SHP77 treated with DMSO at 0.1 percent for 48 hours (cell line): ENCODE measurements at regions not wholly inside any gene's neighbourhood (a gene's known extent, or its start where the extent isn't known, plus 50 kb on each side); places are given as distances from the start of the nearest gene placed in this dataset.

Experiments used
- DNase-seq: peaks from one replicate; lab custom pipeline; 2025; lab: John Stamatoyannopoulos, UW

DNA sequence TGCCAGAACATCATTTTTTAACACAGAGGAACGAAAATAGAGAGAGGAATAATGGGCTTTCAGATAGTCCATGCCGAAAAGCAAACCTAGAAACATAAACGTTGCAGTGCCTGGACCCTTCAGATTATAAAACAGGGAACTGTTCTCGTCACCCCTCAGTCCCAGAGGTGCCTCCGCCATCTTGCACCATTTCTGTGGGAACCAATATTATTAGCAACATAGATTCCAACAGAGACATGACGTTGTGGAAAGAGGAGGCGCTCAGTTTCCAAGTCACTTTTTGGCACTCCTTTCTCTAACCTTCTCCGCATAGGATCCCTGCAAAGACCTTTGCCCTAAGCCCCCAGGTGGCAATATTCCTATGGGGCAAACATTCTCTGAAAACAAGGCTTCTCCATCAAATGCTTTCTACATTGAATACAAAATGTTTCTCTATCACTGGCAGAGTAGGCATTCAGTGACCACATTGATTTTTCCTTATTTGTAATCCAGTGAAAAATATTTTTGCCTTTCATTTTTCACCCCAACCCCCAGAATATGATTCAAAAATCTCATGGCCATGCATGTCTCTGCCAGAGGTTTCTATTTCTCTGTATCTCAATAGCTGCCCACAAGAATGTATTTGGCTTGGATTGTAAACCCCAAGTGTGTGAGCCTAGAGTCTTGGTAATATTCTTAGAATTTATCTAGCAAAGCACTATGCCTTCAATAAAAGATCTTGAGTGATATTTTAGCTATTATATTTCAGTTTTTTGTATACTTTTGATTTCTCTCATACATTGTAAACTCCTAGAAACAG, 500.8 kb upstream of the WWC1 start:
- no peak for DNase-seq

DNA sequence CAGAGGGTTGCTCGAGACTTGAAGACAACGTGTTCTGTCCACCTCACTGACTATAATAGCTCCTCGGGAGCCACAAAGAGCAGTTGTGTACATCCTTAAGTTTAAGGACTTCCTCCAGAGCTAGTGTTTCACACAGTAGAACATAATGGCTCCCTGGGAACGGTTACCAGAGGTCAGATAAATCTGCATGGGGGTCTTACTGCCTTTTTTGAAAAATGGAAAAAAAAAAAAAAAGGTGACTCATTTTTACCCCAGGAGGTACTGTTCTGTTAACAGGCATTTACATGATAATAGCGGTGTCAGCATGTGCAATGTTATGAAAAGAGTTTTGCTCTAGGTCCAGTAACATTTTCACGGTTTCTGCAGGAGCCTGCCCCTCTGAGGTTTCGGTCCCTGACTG, 498.9 kb upstream of the WWC1 start:
- DNase-seq, result no peak

DNA sequence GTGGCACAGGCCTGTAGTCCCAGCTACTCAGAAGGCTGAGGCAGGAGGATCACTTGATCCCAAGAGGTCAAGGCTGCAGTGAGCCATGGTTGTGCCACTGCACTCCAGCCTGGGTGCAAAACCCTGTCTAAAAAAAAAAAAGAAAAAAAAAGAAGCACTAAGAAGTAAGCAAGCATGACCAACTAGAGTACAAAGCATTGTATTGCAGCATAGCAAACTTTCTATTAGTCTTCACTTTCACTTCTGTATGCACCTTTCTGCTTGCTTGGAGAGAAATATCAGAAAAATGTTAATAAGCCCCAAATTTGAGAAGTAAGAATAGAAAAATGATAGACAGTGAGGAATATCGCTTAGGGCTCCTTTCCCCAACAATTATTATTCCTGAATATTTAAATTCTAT, 497.7 kb upstream of the WWC1 start:
- no peak for DNase-seq

DNA sequence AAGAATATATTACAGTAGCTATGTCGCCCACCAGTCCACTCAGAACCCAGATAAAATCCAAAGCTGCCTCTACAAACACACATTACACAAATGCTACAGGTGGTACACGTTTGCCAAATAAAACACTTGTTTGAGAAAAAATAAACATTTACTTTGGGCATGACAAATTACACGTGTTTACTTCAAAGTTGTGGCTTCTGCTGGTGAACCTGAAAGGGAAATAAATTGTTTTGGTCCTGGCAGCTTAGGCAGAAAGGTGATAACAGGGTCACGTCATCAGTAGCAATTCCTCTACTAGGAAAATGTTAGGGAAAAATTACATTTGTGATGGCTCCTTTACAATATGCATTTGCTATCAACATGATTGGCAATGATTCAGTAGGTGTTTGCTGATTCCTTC, 497.3 kb upstream of the WWC1 start:
- DNase-seq, result no peak

DNA sequence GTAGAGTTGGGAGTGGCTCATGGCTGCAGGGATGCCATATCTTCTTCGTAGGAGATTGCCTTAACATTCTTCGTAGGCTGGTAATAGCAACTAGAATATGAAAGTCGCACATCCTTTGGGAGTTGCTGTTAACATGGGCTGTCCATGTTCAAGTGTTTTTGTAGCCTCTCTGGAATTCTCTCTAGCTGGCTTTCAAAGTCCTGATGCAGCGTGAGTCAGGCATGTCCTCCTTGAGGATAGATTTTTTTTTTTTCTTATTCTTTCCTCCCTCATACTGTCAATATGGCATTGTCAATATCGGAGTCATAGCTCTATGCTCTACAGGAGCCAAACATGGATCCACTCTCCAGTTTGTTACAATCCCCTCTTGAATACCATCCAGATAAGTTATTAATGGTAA, 494.8 kb upstream of the WWC1 start:
- no peak for DNase-seq

DNA sequence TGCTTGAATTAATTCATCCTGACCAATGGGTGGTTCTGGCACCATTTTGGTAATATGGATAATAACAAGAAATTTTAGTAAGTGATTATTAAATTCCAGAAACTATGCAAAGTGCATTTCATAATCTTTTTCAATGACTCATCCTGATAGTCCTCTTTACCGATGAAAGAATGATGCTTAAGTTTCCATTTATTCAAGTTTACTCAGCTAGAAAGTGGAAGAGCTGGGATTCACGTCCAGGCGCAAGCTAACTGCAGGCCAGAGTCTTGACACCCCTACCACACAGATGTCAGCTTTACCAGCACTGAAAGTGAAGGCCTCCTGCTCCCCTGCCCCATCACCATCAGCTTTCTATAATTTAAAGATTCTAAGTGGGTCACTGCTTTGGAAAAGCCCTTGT, 493.5 kb upstream of the WWC1 start:
- no peak for DNase-seq

DNA sequence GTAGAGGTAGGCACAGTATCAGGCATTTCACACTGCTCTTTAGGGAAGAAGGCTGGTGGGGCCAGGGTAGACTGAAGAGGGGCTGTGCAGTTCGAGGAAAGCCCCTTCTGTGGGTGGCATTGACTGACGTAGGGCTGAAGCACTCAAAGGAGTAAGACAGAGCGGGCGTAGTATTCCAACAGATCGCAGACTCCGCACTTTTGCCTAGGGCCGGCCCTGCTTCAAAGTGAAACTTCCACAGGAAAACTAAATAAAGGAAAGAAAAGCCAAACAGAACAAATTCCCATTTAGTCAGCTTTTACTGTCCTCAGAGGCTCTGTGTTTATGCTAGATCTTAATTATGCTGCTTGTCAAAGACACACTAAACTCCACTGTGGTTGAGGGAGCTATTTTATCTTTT, 493.0 kb upstream of the WWC1 start:
- no peak for DNase-seq

DNA sequence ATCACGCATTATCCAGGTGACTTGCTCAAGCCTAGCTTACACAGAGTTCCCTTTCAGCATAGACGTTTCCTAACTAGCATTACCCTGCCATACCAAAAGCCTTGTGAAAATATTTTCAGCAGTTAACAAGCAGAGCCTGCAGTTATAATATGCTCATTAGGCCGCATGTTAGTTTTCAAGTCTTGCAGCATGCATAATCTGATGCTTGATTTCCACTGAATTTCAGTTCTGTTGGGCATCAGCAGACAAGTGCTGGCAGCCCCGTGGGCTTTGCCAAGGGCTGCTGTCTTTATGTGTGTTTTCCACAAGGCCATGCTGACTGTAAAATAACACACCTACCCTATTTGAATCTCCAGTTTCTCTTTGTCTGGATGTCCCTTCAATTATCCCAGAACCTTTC, 491.0 kb upstream of the WWC1 start:
- no peak for DNase-seq

DNA sequence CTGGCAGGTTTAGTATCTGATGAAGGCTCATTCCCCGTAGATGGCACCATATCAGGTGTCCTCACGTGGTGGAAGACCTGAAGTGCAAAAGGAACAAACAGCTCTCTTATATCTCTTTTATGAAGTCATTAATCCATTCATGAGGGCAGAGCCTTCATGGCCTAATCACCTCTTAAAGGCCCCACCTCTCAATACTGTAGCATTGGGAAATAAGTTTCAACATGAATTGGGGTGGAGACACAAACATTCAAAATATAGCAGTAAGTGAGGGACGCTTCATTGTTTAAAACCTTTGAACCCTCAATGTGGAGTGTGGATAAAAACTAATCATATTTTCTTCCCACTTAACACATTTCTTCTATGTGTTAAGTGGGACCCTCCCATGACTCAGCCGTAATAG, 489.4 kb upstream of the WWC1 start:
- DNase-seq, result no peak

DNA sequence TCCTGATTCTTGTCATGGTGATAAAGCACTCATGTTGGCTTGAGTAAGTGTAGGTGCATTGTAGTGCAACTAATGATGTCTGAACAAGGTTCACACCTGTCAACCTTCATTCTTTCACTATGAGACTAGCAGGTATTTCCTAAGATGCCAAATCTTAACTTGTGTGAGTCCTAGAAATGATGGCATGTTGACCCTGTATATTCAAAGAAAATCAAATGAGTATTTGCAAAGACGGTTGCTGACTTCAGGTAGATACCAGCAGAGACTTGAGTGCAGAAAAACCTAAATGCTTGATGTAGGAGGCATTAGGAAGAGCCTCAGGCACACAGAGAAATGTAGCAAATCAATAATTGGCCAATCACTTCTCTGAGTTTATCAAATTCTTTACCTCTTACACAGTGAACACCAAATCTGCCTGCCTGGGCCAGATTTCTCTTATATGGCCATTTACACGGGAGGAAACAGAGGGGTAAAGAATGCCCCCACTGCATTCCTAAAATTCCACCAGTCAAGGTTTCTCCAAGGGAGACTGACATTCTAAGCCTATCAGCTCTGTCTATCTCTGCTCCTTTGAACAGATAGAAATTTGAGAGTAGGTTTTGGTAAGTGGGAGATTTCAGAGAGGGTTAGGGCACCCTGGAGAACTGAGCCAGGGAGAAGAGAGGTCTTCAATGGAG, 488.6 kb upstream of the WWC1 start:
- DNase-seq, result no peak

DNA sequence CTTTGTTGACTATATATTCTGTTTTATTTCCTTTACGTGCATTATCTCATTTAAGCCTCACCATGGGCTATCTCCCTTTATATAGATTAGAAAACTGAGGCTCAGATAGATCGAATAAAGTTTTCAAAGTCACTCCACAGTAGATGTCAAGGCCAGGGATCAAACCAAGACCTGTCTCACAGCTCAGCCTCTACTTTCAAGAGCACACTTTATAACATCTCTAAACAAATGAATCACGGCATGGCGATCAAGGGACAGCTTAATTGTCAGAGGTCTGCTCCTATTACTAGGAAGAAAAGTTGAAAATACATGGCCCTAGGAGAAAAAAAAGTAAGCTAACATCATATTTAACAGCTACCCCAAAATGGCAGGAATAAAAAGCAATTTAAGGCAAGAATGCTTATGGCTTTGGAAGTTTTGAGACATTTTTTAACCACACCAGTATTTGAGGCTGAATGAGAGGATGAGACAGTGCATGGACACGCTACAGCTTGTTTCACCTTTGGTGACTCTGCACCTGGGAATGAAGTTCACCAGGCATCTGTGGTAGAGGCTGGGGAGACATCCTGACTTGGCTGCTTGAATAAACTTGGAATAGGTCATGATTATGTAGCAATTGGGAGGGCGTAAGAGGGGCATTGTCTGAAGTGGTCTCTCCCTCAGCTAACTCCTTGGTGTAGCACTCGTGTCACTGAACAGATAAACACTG, 486.8 kb upstream of the WWC1 start:
- no peak for DNase-seq

DNA sequence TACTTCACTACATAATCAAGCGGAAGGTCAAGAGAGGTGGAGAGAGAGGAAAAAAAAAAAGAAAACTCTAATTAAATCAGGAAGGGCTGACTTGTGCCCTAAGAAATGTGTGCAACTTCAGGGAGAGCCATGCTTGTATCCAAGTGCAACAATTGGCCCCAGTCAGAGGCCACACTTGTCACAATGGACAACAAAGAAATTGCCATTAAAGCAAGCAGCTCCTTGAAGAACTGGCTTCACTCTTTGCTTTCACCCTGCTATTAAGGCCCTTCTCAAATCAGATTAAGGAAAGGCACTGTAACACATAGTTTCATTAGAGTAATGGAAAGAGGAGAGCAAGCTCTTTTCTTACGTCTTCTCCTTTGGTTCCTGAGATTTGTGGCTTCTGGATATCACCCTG, 480.9 kb upstream of the WWC1 start:
- no peak for DNase-seq

DNA sequence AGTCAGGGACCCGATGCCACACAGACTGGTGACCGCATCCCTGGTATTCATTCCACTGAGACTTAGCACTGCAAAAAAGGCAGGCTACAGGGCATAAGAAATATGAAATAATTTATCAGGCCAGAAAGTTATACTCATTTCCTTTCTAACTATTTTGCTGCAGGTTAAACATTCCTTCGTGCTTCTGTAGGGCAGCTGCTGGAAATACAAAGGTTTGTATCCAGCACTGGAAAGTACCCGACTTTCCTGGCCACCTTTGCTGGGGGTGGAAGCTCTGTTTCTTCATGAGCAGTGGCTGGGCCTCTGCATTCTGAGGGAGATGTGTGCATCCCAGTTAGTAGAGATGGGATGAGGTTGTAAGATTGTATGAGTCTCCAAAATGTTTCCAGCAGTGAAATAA, 478.6 kb upstream of the WWC1 start:
- no peak for DNase-seq

DNA sequence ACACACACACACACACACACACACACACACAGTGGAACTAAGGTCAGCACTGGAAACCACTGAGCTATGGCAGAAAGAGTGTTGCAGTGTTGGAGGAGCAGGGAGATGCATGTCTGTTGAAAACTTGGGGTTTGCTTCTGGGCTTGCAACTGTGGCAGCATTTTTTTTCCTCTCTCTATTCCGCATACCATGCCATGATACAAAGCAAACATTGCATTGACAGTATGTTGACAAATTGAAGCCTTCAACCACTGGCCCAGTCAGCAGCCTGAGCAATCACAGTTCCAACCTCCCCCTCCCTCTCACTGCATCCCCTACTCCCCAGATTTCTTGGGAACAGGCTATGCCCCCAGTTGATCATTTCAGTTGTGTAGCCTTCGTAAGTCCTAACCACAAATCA, 478.1 kb upstream of the WWC1 start:
- no peak for DNase-seq

DNA sequence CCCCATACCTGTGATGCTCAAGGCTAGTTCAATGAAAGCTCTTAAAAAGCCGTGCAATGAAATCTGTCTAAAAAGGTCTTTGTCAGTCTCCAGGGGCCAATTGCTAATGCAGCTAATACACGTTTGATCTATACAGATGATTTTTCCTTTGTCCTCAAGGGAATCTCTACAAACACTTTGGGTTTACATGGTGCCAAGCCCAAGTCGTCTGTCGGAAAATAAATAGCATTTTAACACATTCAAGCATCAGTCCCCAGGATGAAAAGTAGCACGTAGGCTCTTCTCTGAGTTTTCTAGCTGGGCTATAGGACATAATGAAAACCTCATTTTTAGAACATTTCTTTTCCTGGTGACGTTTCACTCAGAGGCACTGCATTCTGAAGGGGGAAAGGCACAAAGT, 477.4 kb upstream of the WWC1 start:
- DNase-seq, result no peak

DNA sequence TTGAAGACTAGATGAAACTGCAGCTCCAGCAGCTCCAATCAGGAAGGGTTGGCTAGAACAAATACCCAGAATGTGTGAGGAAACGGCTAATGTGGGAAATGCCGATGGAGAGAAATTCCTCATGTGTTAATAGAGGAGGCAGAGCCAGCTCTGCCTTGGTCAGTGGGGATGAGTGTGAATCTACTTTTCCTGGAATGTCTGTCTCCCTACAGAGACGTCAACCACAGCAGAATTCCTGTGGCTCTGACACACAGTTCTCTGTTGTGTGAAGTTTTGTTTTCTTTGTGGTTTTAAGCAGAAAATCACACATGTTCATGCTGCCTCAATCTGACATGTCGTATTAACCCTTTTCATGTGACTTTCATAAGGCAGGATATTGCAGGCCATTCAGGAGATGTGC, 476.6 kb upstream of the WWC1 start:
- no peak for DNase-seq

DNA sequence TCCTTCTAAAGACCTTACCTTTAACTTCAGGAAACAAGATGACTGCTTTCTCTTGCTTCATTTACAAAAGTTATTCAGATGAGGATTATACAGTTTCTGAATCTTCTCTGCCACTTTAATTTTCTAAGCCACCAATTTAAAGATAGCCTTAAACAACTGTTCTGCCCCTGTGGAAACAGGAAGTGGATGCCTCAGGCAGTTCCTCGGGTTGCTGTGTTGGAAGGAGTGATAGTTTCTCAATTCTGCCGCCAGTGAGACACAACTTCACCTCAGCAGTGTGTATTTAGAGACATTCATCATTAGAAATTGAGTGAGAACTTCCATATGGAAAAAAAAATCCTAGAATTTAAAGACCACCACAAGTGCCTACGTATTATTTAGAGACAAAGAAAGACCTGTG, 475.1 kb upstream of the WWC1 start:
- DNase-seq, result no peak

DNA sequence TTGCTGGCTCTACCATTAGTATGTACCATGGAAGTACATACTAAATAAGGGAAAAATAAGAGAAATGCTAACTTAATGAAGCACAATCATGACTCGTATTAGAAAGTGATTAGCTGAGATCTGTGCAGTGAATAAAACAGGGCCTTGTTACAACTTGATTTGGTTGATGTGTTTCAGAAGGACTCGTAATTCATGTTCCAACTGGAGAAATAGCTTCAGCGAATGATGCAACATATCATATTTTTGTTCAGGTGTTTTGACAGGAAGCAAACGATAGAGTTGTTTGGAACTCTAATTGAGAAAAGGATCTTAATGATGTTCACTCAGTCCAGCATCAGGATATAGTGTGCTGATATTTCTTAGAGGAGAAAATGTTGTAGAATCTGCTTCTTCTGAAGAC, 474.6 kb upstream of the WWC1 start:
- no peak for DNase-seq

DNA sequence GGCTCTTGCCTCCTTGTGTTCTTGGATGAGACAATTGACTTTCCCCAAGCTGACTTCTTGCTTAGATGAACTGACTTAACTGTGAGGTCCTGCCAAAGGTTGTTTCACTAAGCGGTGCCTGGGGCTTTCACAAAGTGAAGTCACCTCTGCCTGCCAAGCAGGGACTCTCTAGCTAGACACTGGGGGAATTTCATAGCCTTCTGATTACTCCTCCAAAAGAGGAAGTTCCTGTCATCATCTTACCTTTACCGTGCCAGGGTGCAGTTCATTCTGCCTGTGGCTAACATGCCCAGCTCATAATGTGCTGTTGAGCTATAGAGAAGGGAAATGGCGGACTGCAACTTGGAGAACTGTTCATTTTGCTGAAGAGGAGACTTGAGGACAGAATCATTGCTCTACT, 472.0 kb upstream of the WWC1 start:
- no peak for DNase-seq

DNA sequence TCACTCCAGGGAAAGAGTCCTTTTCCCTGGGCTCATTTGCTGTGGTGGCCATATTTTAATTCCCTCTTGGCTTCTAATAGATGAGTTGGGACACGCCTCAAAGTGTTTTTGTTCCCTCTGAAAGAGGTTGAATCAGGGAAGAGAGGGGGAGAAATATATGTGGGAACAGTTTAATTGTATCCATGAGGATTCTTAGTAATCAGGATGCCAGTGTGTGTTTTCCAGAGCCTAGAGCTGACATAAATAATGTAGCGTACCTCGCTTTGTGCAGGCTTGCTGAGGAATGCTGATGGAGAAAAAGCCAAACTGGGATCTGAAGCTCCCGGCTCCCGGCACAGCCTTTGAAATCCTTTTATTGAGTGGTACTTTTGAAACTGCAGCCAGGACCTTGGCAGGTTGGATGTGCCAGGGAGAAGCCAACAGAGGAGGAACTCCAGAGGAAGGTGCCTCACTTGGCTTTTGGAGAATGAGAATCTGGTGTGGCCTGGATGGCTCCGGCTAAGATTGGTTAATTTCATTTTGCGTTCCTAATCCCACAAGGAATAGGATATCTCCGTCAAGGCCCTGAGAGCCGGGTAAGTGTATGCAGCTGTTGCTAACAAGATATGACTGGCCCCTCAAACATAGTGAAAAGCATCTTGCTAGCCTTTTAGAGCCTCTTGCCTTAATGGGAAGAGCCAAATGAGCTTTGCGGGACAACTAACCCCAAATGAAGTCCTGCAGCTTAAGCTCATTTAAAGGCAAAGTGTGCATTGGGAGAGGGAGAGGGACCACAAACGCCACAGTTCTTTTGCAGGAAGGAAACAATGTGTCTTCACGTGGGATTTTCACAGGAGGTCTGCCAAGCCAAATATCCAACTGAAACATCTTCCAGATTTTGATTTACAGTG, 471.1 kb upstream of the WWC1 start:
- no peak for DNase-seq

DNA sequence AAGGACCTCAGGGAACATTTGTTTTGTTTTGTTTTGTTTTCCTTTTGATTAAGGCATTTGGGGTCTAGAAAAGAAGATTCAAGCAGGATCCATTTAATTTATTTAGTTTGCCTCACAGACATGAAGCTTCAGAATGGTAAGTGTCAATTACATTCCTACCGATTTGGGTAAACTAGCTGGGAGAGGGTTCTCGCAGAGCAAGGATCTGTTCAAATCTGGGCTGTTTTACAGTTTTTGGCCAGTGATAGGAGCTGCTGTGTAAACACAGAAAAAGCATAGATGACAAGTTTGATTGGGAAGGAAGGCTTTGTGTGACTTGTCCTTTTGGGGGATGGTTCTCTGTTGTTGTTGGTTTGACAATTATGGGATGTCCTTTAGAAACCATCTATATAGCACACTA, 470.3 kb upstream of the WWC1 start:
- no peak for DNase-seq

DNA sequence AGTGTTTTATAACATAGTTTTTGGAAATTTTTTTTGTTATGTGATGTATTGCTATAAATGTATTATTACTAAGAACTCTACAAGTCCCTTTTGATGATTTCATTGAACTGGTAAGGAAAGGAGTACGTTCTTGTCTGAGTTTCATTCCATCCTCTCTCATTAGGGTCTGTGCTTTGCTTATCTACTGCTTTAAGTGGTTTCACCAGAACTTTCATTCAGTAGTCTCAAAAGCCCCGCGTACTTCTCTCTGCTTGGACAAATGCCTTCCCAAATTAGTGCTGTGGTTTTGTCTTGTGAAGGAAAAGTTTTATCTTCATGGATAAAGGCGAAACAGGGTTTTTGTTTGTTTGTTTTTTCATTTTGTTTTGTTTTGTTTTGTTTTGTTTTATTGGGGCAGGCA, 469.8 kb upstream of the WWC1 start:
- no peak for DNase-seq
